ENCODE measurements at regions not wholly inside any gene's neighbourhood (a gene's known extent, or its start where the extent isn't known, plus 50 kb on each side); places are given as distances from the start of the nearest gene placed in this dataset.

- TF ChIP-seq CTCF (tag by site-specific recombination; IDR thresholded peaks at IDR 0.05) (no peak), ZNF133 (tag by site-specific recombination; IDR thresholded peaks at IDR 0.05) (no peak), ZNF513 (tag by site-specific recombination; IDR thresholded peaks at IDR 0.05) (no peak), ZNF510 (tag by site-specific recombination; IDR thresholded peaks at IDR 0.05; ENCODE audit: insufficient replicate concordance) (no peak), ZNF114 (tag by site-specific recombination; IDR thresholded peaks at IDR 0.05) (no peak), REST (tag by site-specific recombination; IDR thresholded peaks at IDR 0.05) (no peak), ZNF10 (tag by site-specific recombination; IDR thresholded peaks at IDR 0.05) (no peak)
Observed at GRCh38 chr4:131288441-131288840, 1860.7 kb upstream of the PCDH10 start.

Data from HEK293 (cell line).